ENCODE measurements at regions not wholly inside any gene's neighbourhood (a gene's known extent, or its start where the extent isn't known, plus 50 kb on each side); places are given as distances from the start of the nearest gene placed in this dataset.

DNA sequence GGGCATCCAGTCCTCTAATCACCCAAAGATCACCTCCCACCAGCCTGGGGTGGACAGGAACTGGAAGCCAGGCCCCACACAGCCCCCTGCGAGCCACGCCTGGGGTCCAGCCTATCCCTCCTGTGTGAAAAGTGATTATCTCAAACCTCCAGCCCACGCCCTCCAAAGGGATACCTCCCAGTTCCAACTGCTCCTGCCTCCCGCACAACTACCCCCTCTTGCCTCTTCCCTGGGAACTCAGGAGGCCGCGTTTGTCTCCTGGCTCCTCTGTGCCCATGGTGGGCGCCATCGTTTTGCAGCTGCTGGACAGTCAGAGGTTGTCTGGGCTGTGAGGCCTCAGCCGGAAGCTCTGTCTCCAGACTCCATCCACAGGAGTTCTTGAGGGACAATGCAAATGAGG is 305.9 kb downstream of the AJAP1 start:
- no peak for DNase-seq (ENCODE audit: low spot score)
- intact Hi-C loops (cut with micrococcal nuclease): no loop called here
- H3K27ac Mint-ChIP-seq: no peak overlapping the region
- no peak overlapping the region for H3K4me3 Mint-ChIP-seq
- no peaks in the 10 kb centered on the region for H3K36me3 Mint-ChIP-seq (ENCODE audit: low read depth)
- no peaks in the 10 kb centered on the region for H3K4me1 Mint-ChIP-seq (ENCODE audit: low read depth)
- no peaks in the 10 kb centered on the region for H3K9me3 Mint-ChIP-seq
- no peaks in the 10 kb centered on the region for H3K27me3 Mint-ChIP-seq (ENCODE audit: insufficient read depth)

DNA sequence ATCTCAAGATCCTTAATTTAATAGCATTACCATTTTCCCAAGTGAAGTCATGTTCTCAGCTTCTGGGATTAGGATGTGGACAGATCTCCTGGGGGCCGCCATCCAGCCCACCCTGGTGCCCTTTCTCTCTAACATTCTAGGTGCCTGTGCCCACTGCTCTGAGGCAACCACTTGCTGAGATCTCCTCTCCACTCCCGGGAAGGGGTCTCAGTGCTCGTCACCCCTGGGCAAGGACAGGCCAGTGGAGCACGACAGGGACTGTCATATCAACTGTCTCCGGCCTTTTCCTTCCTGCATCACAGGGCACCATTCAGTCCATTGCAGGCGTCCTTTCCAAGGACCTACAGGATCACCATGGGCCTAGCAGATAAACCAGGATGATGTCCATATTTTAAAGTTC is 304.8 kb downstream of the AJAP1 start:
- DNase-seq (ENCODE audit: low spot score): no peak
- Mint-ChIP-seq H3K36me3 (ENCODE audit: low read depth) (no peaks in the 10 kb centered on the region), H3K4me3 (no peak overlapping the region), H3K27ac (no peak overlapping the region), H3K9me3 (no peaks in the 10 kb centered on the region), H3K4me1 (ENCODE audit: low read depth) (no peaks in the 10 kb centered on the region), H3K27me3 (ENCODE audit: insufficient read depth) (no peaks in the 10 kb centered on the region)
- intact Hi-C loops (cut with micrococcal nuclease): no loop called here

- Mint-ChIP-seq H3K9me3 (peaks cover 4% of the 10 kb centered on the region), H3K27me3 (ENCODE audit: insufficient read depth) (no peaks in the 10 kb centered on the region), H3K27ac (no peak overlapping the region), H3K4me1 (ENCODE audit: low read depth) (no peaks in the 10 kb centered on the region), H3K36me3 (ENCODE audit: low read depth) (no peaks in the 10 kb centered on the region), H3K4me3 (no peak overlapping the region)
- intact Hi-C loops (cut with micrococcal nuclease): no loop called here
- no peak for DNase-seq (ENCODE audit: low spot score)
These were observed 302.6 kb downstream of the AJAP1 start for GRCh38 chr1:4957027-4957426.

- no peak overlapping the region for H3K27ac Mint-ChIP-seq
- intact Hi-C loops (cut with micrococcal nuclease): no loop called here
- H3K4me3 Mint-ChIP-seq: no peak overlapping the region
- H3K9me3 Mint-ChIP-seq: peaks cover 4% of the 10 kb centered on the region
- H3K27me3 Mint-ChIP-seq (ENCODE audit: insufficient read depth): peaks cover 2% of the 10 kb centered on the region
- no peak for DNase-seq (ENCODE audit: low spot score)
- no peaks in the 10 kb centered on the region for H3K36me3 Mint-ChIP-seq (ENCODE audit: low read depth)
- H3K4me1 Mint-ChIP-seq (ENCODE audit: low read depth): no peaks in the 10 kb centered on the region
These were observed 300.0 kb downstream of the AJAP1 start for GRCh38 chr1:4954392-4954791.

DNA sequence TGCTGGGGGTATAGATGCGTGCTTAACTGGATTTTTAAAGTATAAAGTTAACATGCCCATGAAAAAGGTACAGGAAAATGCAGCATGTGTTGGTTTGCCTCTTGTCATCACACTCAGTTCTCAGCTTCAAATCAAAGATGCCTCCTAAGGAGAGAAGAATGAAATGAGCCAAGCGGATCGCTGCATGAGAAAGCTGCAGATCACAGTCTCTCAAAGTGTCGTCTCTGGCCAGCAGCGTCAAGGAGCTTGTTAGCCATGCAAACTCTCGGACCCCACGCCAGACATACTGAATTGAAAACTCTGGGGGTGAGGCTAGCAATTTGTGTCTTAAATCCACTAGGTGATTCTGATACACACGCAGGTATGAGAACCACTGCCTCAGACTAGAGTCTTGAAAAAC is 297.2 kb downstream of the AJAP1 start:
- H3K27ac Mint-ChIP-seq: no peak overlapping the region
- H3K27me3 Mint-ChIP-seq (ENCODE audit: insufficient read depth): peaks cover 2% of the 10 kb centered on the region
- intact Hi-C loops (cut with micrococcal nuclease): no loop called here
- no peak for DNase-seq (ENCODE audit: low spot score)
- no peaks in the 10 kb centered on the region for H3K4me1 Mint-ChIP-seq (ENCODE audit: low read depth)
- H3K9me3 Mint-ChIP-seq: peaks cover 4% of the 10 kb centered on the region
- no peaks in the 10 kb centered on the region for H3K36me3 Mint-ChIP-seq (ENCODE audit: low read depth)
- H3K4me3 Mint-ChIP-seq: no peak overlapping the region

DNA sequence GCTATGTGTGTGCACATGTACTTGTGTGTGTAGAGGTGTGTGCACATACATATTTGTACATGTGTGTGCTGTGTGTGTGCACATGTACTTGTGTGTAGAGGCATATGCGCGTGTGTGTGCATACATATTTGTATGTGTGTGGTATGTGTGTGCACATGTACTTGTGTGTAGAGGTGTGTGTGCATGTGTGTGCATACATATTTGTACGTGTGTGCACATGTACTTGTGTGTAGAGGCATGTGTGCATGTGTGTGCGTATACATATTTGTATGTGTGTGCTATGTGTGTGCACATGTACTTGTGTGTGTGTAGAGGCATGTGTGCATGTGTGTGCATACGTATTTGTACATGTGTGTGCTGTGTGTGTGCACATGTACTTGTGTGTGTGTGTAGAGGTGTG is 291.9 kb downstream of the AJAP1 start:
- peaks cover 2% of the 10 kb centered on the region for H3K27me3 Mint-ChIP-seq (ENCODE audit: insufficient read depth)
- DNase-seq (ENCODE audit: low spot score): no peak
- no peak overlapping the region for H3K4me3 Mint-ChIP-seq
- H3K4me1 Mint-ChIP-seq (ENCODE audit: low read depth): no peaks in the 10 kb centered on the region
- intact Hi-C loops (cut with micrococcal nuclease): no loop called here
- no peak overlapping the region for H3K27ac Mint-ChIP-seq
- H3K9me3 Mint-ChIP-seq: no peaks in the 10 kb centered on the region
- H3K36me3 Mint-ChIP-seq (ENCODE audit: low read depth): no peaks in the 10 kb centered on the region

DNA sequence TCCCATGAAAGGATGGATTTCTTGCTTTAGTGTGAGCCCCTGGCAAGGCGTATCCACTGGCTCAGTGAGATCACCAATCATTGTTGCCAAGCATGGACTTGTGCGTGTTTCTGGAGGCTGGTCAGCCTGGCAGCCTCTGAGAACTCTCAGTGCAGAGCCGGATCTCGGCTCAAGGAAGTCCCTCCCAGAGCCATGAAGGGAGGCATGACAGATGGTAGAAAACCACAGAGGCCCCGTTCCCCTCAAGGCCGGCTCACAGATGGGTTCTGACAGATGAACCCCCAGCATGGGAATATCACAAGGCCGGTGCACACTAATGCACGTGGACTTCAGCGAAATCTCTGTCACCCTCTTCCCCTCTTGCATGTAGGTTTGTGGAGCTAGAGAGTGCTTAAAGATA is 290.5 kb downstream of the AJAP1 start:
- H3K9me3 Mint-ChIP-seq: peaks cover 4% of the 10 kb centered on the region
- H3K27ac Mint-ChIP-seq: no peak overlapping the region
- H3K36me3 Mint-ChIP-seq (ENCODE audit: low read depth): no peaks in the 10 kb centered on the region
- H3K4me3 Mint-ChIP-seq: no peak overlapping the region
- intact Hi-C loops (cut with micrococcal nuclease): no loop called here
- no peak for DNase-seq (ENCODE audit: low spot score)
- no peaks in the 10 kb centered on the region for H3K4me1 Mint-ChIP-seq (ENCODE audit: low read depth)
- H3K27me3 Mint-ChIP-seq (ENCODE audit: insufficient read depth): no peaks in the 10 kb centered on the region

DNA sequence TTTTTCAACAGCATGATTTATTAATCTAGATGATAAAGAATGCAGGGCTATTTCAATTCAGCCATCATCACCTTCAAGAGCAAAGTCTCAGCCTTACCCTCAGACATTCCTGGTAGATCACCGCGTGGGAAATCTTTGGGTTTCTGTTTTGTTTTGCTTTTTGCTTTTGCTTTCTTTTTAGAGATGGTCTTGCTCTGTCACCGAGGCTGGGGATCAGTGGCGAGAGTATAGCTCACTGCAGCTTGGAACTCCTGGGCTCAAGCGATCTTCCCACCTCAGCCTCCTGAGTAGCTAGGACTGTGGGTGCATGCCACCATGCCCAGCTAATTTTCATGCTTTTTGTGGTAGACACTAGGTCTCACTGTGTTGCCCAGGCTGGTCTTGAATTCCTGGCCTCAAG is 289.7 kb downstream of the AJAP1 start:
- Mint-ChIP-seq H3K4me1 (ENCODE audit: low read depth) (no peaks in the 10 kb centered on the region), H3K27me3 (ENCODE audit: insufficient read depth) (no peaks in the 10 kb centered on the region), H3K9me3 (peaks cover 13% of the 10 kb centered on the region), H3K36me3 (ENCODE audit: low read depth) (no peaks in the 10 kb centered on the region), H3K4me3 (no peak overlapping the region), H3K27ac (no peak overlapping the region)
- intact Hi-C loops (cut with micrococcal nuclease): no loop called here
- DNase-seq (ENCODE audit: low spot score): no peak

DNA sequence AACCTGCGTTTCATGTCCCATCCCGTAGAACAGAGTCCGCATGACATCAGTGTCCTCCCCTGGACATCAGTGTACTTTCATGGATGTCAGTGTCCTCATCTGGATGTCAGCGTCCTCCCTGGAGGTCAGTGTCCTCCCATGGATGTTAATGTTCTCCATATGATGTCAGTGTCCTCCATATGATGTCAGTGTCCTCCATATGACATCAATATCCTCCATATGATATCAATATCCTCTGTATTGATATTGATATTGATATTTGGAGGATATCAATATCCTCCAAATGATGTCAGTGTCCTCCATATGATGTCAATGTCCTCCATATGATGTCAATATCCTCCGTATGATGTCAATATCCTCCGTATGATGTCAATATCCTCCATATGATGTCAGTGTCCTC is 284.9 kb downstream of the AJAP1 start:
- Mint-ChIP-seq H3K9me3 (peaks cover 15% of the 10 kb centered on the region), H3K27me3 (ENCODE audit: insufficient read depth) (peaks cover 2% of the 10 kb centered on the region), H3K27ac (no peak overlapping the region), H3K36me3 (ENCODE audit: low read depth) (no peaks in the 10 kb centered on the region), H3K4me3 (no peak overlapping the region), H3K4me1 (ENCODE audit: low read depth) (no peaks in the 10 kb centered on the region)
- no peak for DNase-seq (ENCODE audit: low spot score)
- intact Hi-C loops (cut with micrococcal nuclease): no loop called here

- Mint-ChIP-seq H3K27ac (no peak overlapping the region), H3K36me3 (ENCODE audit: low read depth) (no peaks in the 10 kb centered on the region), H3K4me3 (no peak overlapping the region), H3K9me3 (peaks cover 15% of the 10 kb centered on the region), H3K27me3 (ENCODE audit: insufficient read depth) (peaks cover 2% of the 10 kb centered on the region), H3K4me1 (ENCODE audit: low read depth) (no peaks in the 10 kb centered on the region)
- intact Hi-C loops (cut with micrococcal nuclease): no loop called here
- DNase-seq (ENCODE audit: low spot score): no peak
These were observed 283.6 kb downstream of the AJAP1 start for GRCh38 chr1:4937876-4938534.

GRCh38 chr1:4935807-4936206 is 281.4 kb downstream of the AJAP1 start:
- no peak for DNase-seq (ENCODE audit: low spot score)
- peaks cover 15% of the 10 kb centered on the region for H3K9me3 Mint-ChIP-seq
- no peak overlapping the region for H3K27ac Mint-ChIP-seq
- peaks cover 2% of the 10 kb centered on the region for H3K27me3 Mint-ChIP-seq (ENCODE audit: insufficient read depth)
- no peaks in the 10 kb centered on the region for H3K4me1 Mint-ChIP-seq (ENCODE audit: low read depth)
- intact Hi-C loops (cut with micrococcal nuclease): no loop called here
- no peak overlapping the region for H3K4me3 Mint-ChIP-seq
- H3K36me3 Mint-ChIP-seq (ENCODE audit: low read depth): no peaks in the 10 kb centered on the region

DNA sequence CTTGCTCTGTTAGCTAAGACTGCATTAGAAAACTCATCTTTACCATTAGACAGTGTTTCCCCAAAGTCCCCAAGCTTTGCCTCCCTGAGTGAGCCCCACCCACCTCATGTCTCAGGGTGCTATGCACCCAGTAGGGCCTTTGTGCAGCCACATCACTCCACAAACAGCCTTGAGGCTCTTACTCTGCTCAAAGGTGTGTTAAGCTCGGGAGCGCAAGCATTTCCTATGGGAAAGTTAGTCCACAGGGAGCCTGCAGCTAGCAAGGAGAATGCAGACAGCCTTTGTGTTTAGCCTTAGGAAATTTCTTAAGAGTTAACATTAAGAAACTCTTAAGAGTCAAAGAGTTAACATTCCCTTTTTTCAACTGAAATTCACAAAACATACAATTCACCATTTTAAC is 278.8 kb downstream of the AJAP1 start:
- no peaks in the 10 kb centered on the region for H3K36me3 Mint-ChIP-seq (ENCODE audit: low read depth)
- H3K9me3 Mint-ChIP-seq: no peaks in the 10 kb centered on the region
- H3K4me1 Mint-ChIP-seq (ENCODE audit: low read depth): no peaks in the 10 kb centered on the region
- peaks cover under 1% of the 10 kb centered on the region for H3K27me3 Mint-ChIP-seq (ENCODE audit: insufficient read depth)
- no peak for DNase-seq (ENCODE audit: low spot score)
- intact Hi-C loops (cut with micrococcal nuclease): no loop called here
- no peak overlapping the region for H3K4me3 Mint-ChIP-seq
- no peak overlapping the region for H3K27ac Mint-ChIP-seq

GRCh38 chr1:4932311-4933030 is 278.1 kb downstream of the AJAP1 start:
- Mint-ChIP-seq H3K27ac (no peak overlapping the region), H3K9me3 (no peaks in the 10 kb centered on the region), H3K4me3 (no peak overlapping the region), H3K27me3 (ENCODE audit: insufficient read depth) (no peaks in the 10 kb centered on the region), H3K36me3 (ENCODE audit: low read depth) (no peaks in the 10 kb centered on the region), H3K4me1 (ENCODE audit: low read depth) (no peaks in the 10 kb centered on the region)
- intact Hi-C loops (cut with micrococcal nuclease): no loop called here
- no peak for DNase-seq (ENCODE audit: low spot score)

DNA sequence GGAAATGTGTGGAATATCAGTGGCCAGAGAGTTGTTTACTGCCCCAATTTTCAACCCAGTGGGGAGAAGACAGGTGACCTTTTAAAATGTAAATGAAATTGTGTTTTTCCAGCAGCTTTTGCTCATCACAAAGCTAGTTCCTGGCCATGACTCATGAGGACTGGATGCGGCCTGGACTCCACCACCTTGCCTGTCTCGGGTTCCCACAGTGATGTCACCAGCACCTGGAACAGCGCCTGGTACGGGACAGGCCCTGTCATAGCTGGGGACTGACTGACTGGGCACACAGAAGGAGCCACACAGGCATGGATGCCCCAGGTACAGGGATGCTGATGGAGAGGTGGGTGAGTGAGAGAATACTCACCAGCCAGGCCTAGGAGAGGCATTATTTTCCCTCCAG is 277.1 kb downstream of the AJAP1 start:
- Mint-ChIP-seq H3K36me3 (ENCODE audit: low read depth) (no peaks in the 10 kb centered on the region), H3K4me3 (no peak overlapping the region), H3K4me1 (ENCODE audit: low read depth) (no peaks in the 10 kb centered on the region), H3K9me3 (no peaks in the 10 kb centered on the region), H3K27me3 (ENCODE audit: insufficient read depth) (no peaks in the 10 kb centered on the region), H3K27ac (no peak overlapping the region)
- intact Hi-C loops (cut with micrococcal nuclease): no loop called here
- DNase-seq (ENCODE audit: low spot score): no peak
